H9 (cell line): ENCODE measurements at regions not wholly inside any gene's neighbourhood (a gene's known extent, or its start where the extent isn't known, plus 50 kb on each side); places are given as distances from the start of the nearest gene placed in this dataset.

Source experiments
- DNase-seq: peaks from one replicate; pipeline ENCODE4 v3.0.0-alpha.2; 2017
- H2AFZ ChIP-seq: one replicate; pipeline ENCODE4 v1.6.1; 2013; ENCODE audit warnings: mild to moderate bottlenecking, low read length, control low read depth, moderate library complexity
- H2AK5ac ChIP-seq: 2 replicates; pipeline ENCODE4 v1.6.1; 2013; ENCODE audit warnings: low read length, control low read depth, mixed read lengths; ENCODE audit not compliant: insufficient read length
- H2BK120ac ChIP-seq: one replicate; pipeline ENCODE4 v1.6.1; 2013; ENCODE audit warnings: low read depth, mild to moderate bottlenecking, low read length, control low read depth, inconsistent platforms; ENCODE audit not compliant: poor library complexity, severe bottlenecking
- H2BK12ac ChIP-seq: 2 replicates; pipeline ENCODE4 v1.6.1; 2013; ENCODE audit warnings: low read length, control low read depth, mixed read lengths, low read depth; ENCODE audit not compliant: insufficient read length
- H2BK15ac ChIP-seq: 2 replicates; pipeline ENCODE4 v1.6.1; 2013; ENCODE audit warnings: low read depth, low read length, control low read depth
- H2BK20ac ChIP-seq: one replicate; pipeline ENCODE4 v1.6.1; 2013; ENCODE audit warnings: low read depth, mild to moderate bottlenecking, low read length, control low read depth, inconsistent platforms; ENCODE audit not compliant: poor library complexity, severe bottlenecking
- H2BK5ac ChIP-seq: 2 replicates; pipeline ENCODE4 v1.6.1; 2013; ENCODE audit warnings: low read length, control low read depth, mixed read lengths; ENCODE audit not compliant: insufficient read length
- H3K14ac ChIP-seq: 2 replicates; pipeline ENCODE4 v1.6.1; 2013; ENCODE audit warnings: low read length, control low read depth; ENCODE audit not compliant: insufficient read depth
- H3K18ac ChIP-seq: 2 replicates; pipeline ENCODE4 v1.6.1; 2013; ENCODE audit warnings: low read depth, mild to moderate bottlenecking, mixed read lengths, low read length, control low read depth; ENCODE audit not compliant: insufficient read length
- H3K23ac ChIP-seq: 2 replicates; pipeline ENCODE4 v1.6.1; 2013; ENCODE audit warnings: low read length, control low read depth, mixed read lengths, low read depth; ENCODE audit not compliant: insufficient read length
- H3K23me2 ChIP-seq: 2 replicates; pipeline ENCODE4 v1.6.1; 2013; ENCODE audit warnings: low read depth, mild to moderate bottlenecking, mixed read lengths, low read length, control low read depth; ENCODE audit not compliant: insufficient read length, poor library complexity, severe bottlenecking
- H3K27ac ChIP-seq: 2 replicates; pipeline ENCODE4 v1.5.1; 2013; ENCODE audit warnings: low read length, control low read depth, mixed read lengths, low read depth; ENCODE audit not compliant: insufficient read length
- H3K27me3 ChIP-seq: 2 replicates; pipeline ENCODE4 v1.6.1; 2013; ENCODE audit warnings: low read length, control low read depth, inconsistent platforms; ENCODE audit not compliant: insufficient read depth
- H3K4ac ChIP-seq: 2 replicates; pipeline ENCODE4 v1.6.1; 2013; ENCODE audit warnings: low read depth, mild to moderate bottlenecking, control low read depth, inconsistent platforms, low read length, moderate library complexity
- H3K4me1 ChIP-seq: 2 replicates; pipeline ENCODE4 v1.6.1; 2013; ENCODE audit warnings: low read length, control low read depth, inconsistent platforms; ENCODE audit not compliant: insufficient read depth
- H3K4me2 ChIP-seq: 2 replicates; pipeline ENCODE4 v1.6.1; 2013; ENCODE audit warnings: low read length, control low read depth, mixed read lengths; ENCODE audit not compliant: insufficient read length, insufficient read depth
- H3K56ac ChIP-seq: 2 replicates; pipeline ENCODE4 v1.6.1; 2013; ENCODE audit warnings: low read depth, mild to moderate bottlenecking, mixed read lengths, low read length, control low read depth; ENCODE audit not compliant: insufficient read length
- H3K79me1 ChIP-seq: 2 replicates; pipeline ENCODE4 v1.6.1; 2013; ENCODE audit warnings: low read depth, mild to moderate bottlenecking, moderate library complexity, low read length, control low read depth, inconsistent platforms; ENCODE audit not compliant: insufficient read depth, poor library complexity, severe bottlenecking
- H3K79me2 ChIP-seq: 2 replicates; pipeline ENCODE4 v1.6.1; 2013; ENCODE audit warnings: low read length, control low read depth, inconsistent platforms; ENCODE audit not compliant: insufficient read depth
- H3K9ac ChIP-seq: 2 replicates; pipeline ENCODE4 v1.6.1; 2013; ENCODE audit warnings: low read length, control low read depth, mixed read lengths; ENCODE audit not compliant: insufficient read length; ENCODE audit errors: extremely low read depth
- H3K9me3 ChIP-seq: one replicate; pipeline ENCODE4 v1.6.1; 2013; ENCODE audit warnings: low read depth, low read length, inconsistent platforms; ENCODE audit not compliant: control insufficient read depth
- H3T11ph ChIP-seq: one replicate; pipeline ENCODE4 v1.6.1; 2013; ENCODE audit warnings: mild to moderate bottlenecking, low read length, control low read depth, inconsistent platforms
- H4K20me1 ChIP-seq: one replicate; pipeline ENCODE4 v1.6.1; 2013; ENCODE audit not compliant: control insufficient read depth, insufficient read length, insufficient read depth
- H4K5ac ChIP-seq: 2 replicates; pipeline ENCODE4 v1.6.1; 2013; ENCODE audit warnings: low read depth, mild to moderate bottlenecking, mixed read lengths, low read length, control low read depth; ENCODE audit not compliant: insufficient read length
- H4K8ac ChIP-seq: replicated peaks from 2 replicates; pipeline ENCODE4 v1.6.1; 2013; ENCODE audit warnings: low read length, control low read depth, mixed read lengths, low read depth; ENCODE audit not compliant: insufficient read length
- H4K91ac ChIP-seq: 2 replicates; pipeline ENCODE4 v1.6.1; 2013; ENCODE audit warnings: low read depth, mild to moderate bottlenecking, moderate library complexity, mixed read lengths, low read length, control low read depth; ENCODE audit not compliant: insufficient read length
- H3K27ac Mint-ChIP-seq, 3 experiments: 2 replicates in 2 of 3; 3 replicates in 1 of 3; pipeline ENCODE4 v1.8.0; 2020 to 2021; ENCODE audit warnings: mixed read lengths in 3 of 3, mild to moderate bottlenecking in 1 of 3, moderate library complexity in 1 of 3
- H3K27me3 Mint-ChIP-seq: 2 replicates; pipeline ENCODE4 v1.8.0; 2021; ENCODE audit warnings: low read depth, mild to moderate bottlenecking, moderate library complexity, mixed read lengths
- H3K36me3 Mint-ChIP-seq, 3 experiments: 2 replicates in 2 of 3; 3 replicates in 1 of 3; pipeline ENCODE4 v1.8.0; 2020 to 2021; ENCODE audit warnings: low read depth in 3 of 3, mixed read lengths in 3 of 3; ENCODE audit not compliant: insufficient read depth in 1 of 3
- H3K4me1 Mint-ChIP-seq, 2 experiments: 2 replicates each; pipeline ENCODE4 v1.8.0; 2020; ENCODE audit warnings: mixed read lengths in 2 of 2
- H3K4me3 Mint-ChIP-seq, 2 experiments: 2 replicates in 1 of 2; 3 replicates in 1 of 2; pipeline ENCODE4 v1.8.0; 2020 to 2021; ENCODE audit warnings: mild to moderate bottlenecking in 2 of 2, mixed read lengths in 2 of 2, moderate library complexity in 1 of 2
- H3K9me3 Mint-ChIP-seq, 2 experiments: 2 replicates in 1 of 2; 3 replicates in 1 of 2; pipeline ENCODE4 v1.8.0; 2020; ENCODE audit warnings: mild to moderate bottlenecking in 2 of 2, mixed read lengths in 2 of 2, moderate library complexity in 1 of 2
- WGBS: extraction: QIAGEN DNeasy Blood & Tissue Kit; methylation state at CpG from one replicate; pipeline ENCODE4 v1.1.7; 2013; ENCODE audit warnings: missing lambda C conversion rate, low lambda C conversion rate, mixed read lengths; ENCODE audit not compliant: insufficient read length; ENCODE audit errors: extremely low coverage; 5-methylcytosine and 5-hydroxymethylcytosine counted together
- TF ChIP-seq, protein P1 (sequence below): fragments of 200-600 bp; sonication (generic); conservative IDR thresholded peaks from 3 replicates; pipeline ENCODE4 v1.8.0; 2021; ENCODE audit warnings: antibody characterized with exemption, mild to moderate bottlenecking

DNA sequence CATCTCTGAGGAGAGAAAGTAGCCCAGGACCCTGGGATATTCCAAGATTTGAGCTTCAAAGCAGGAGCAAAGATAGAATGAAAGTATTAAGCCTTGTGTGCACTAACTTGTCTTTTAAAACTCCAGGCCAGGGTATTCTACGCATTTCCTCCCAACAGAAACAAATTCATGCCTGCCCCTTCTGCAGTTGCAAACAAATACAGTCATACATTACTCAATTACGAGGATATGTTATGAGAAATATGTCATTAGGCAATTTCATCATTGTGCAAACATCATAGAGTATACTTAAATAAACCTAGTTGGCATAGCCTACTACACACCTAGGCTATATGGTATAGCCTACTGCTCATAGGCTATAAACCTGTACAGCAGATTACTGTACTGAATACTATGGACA is 154.5 kb upstream of the KIAA1217 start:
- Histone ChIP-seq H3K4me2 (no peak overlapping the region), H3K9me3 (no peaks in the 10 kb centered on the region), H3K14ac (no peak overlapping the region), H4K8ac (no peak overlapping the region), H2BK5ac (no peak overlapping the region), H3K27me3 (no peaks in the 10 kb centered on the region), H3K9ac (no peak overlapping the region), H3K23me2 (no peaks in the 10 kb centered on the region), H2AFZ (no peak overlapping the region), H3K4ac (no peak overlapping the region), H2BK12ac (no peak overlapping the region), H3K18ac (no peak overlapping the region), H3T11ph (no peak overlapping the region), H3K23ac (no peak overlapping the region), H4K91ac (no peak overlapping the region), H3K4me1 (no peaks in the 10 kb centered on the region), H3K27ac (no peak overlapping the region), H3K79me2 (no peaks in the 10 kb centered on the region), H3K79me1 (no peaks in the 10 kb centered on the region), H2AK5ac (no peak overlapping the region), H4K20me1 (no peaks in the 10 kb centered on the region), H2BK15ac (no peak overlapping the region), H2BK20ac (no peak overlapping the region), H2BK120ac (no peak overlapping the region), H4K5ac (no peak overlapping the region), H3K56ac (no peak overlapping the region)
- Mint-ChIP-seq H3K36me3 (no peaks in the 10 kb centered on the region), H3K4me1 (peaks cover 6 to 8% of the 10 kb centered on the region in 2 experiments; a peak in 3 of 4 replicates), H3K27ac (no peak overlapping the region), H3K9me3 (peaks cover 4 to 10% of the 10 kb centered on the region in 2 experiments; a peak in 4 of 5 replicates), H3K4me3 (no peak overlapping the region), H3K27me3 (no peaks in the 10 kb centered on the region; the same call in 1 of the 2 replicates)
- no peak for DNase-seq
- WGBS, result no CpG with 5 or more reads among the region's 2 CpGs
- TF ChIP-seq, protein P1, sequence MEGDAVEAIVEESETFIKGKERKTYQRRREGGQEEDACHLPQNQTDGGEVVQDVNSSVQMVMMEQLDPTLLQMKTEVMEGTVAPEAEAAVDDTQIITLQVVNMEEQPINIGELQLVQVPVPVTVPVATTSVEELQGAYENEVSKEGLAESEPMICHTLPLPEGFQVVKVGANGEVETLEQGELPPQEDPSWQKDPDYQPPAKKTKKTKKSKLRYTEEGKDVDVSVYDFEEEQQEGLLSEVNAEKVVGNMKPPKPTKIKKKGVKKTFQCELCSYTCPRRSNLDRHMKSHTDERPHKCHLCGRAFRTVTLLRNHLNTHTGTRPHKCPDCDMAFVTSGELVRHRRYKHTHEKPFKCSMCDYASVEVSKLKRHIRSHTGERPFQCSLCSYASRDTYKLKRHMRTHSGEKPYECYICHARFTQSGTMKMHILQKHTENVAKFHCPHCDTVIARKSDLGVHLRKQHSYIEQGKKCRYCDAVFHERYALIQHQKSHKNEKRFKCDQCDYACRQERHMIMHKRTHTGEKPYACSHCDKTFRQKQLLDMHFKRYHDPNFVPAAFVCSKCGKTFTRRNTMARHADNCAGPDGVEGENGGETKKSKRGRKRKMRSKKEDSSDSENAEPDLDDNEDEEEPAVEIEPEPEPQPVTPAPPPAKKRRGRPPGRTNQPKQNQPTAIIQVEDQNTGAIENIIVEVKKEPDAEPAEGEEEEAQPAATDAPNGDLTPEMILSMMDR, result no peak
